ENCODE measurements at regions not wholly inside any gene's neighbourhood (a gene's known extent, or its start where the extent isn't known, plus 50 kb on each side); places are given as distances from the start of the nearest gene placed in this dataset.

- no peak for TF ChIP-seq CTCF (conservative IDR thresholded peaks at IDR 0.05; ENCODE audit: low read depth, low read length)
- no peak for DNase-seq (ENCODE audit: low read depth)
Measured at GRCh38 chr21:34260277-34261008, 103.4 kb upstream of the KCNE2 start.

GRCh38 chr21:34261841-34262468 is 101.9 kb upstream of the KCNE2 start:
- no peak for DNase-seq (ENCODE audit: low read depth)

More at GRCh38 chr21:34260277-34261008, 103.4 kb upstream of the KCNE2 start:
- H3K4me3 ChIP-seq (ENCODE audit: low read depth, low read length): no peak overlapping the region

GRCh38 chr21:34262469-34262845 is 101.3 kb upstream of the KCNE2 start:
- DNase-seq (ENCODE audit: low read depth): no peak
- TF ChIP-seq CTCF (conservative IDR thresholded peaks at IDR 0.05; ENCODE audit: low read depth, low read length): no peak
- H3K4me3 ChIP-seq (ENCODE audit: low read depth, low read length): no peak overlapping the region

More at GRCh38 chr21:34261841-34262468, 101.9 kb upstream of the KCNE2 start:
- TF ChIP-seq CTCF (conservative IDR thresholded peaks at IDR 0.05; ENCODE audit: low read depth, low read length): no peak
- no peak overlapping the region for H3K4me3 ChIP-seq (ENCODE audit: low read depth, low read length)

- H3K4me3 ChIP-seq (ENCODE audit: low read depth, low read length): no peak overlapping the region
- DNase-seq (ENCODE audit: low read depth): no peak
- TF ChIP-seq CTCF (conservative IDR thresholded peaks at IDR 0.05; ENCODE audit: low read depth, low read length): no peak
Measured at GRCh38 chr21:34263629-34264028, 100.2 kb upstream of the KCNE2 start.

GRCh38 chr21:34266351-34266750 is 97.5 kb upstream of the KCNE2 start:
- no peak for TF ChIP-seq CTCF (conservative IDR thresholded peaks at IDR 0.05; ENCODE audit: low read depth, low read length)
- DNase-seq (ENCODE audit: low read depth): no peak
- H3K4me3 ChIP-seq (ENCODE audit: low read depth, low read length): no peak overlapping the region

- no peak for DNase-seq (ENCODE audit: low read depth)
- H3K4me3 ChIP-seq (ENCODE audit: low read depth, low read length): no peak overlapping the region
- no peak for TF ChIP-seq CTCF (conservative IDR thresholded peaks at IDR 0.05; ENCODE audit: low read depth, low read length)
Measured at GRCh38 chr21:34268493-34268892, 95.3 kb upstream of the KCNE2 start.

- H3K4me3 ChIP-seq (ENCODE audit: low read depth, low read length): no peak overlapping the region
- peak; percentile 4 for DNase-seq (ENCODE audit: low read depth)
- no peak for TF ChIP-seq CTCF (conservative IDR thresholded peaks at IDR 0.05; ENCODE audit: low read depth, low read length)
Measured at GRCh38 chr21:34270411-34270810, 93.4 kb upstream of the KCNE2 start.
